Thymus (tissue), 11 donors: ENCODE measurements at regions not wholly inside any gene's neighbourhood (a gene's known extent, or its start where the extent isn't known, plus 50 kb on each side); places are given as distances from the start of the nearest gene placed in this dataset.

Experiments
- DNase-seq, 9 donors: peaks; one replicate each; pipeline ENCODE4 v3.0.0-alpha.2; 2013; ENCODE audit warnings: low spot score in 9 of 9, low read depth in 6 of 9, missing footprints in 1 of 9
- H3K27ac ChIP-seq, 2 donors: one replicate each; pipeline ENCODE4 v1.5.1; 2013; ENCODE audit warnings: control low read depth in 1 of 2, low read depth in 1 of 2, low read length in 1 of 2, mild to moderate bottlenecking in 1 of 2, moderate library complexity in 1 of 2
- H3K27me3 ChIP-seq, 2 donors: one replicate each; pipeline ENCODE4 v1.5.1; 2013; ENCODE audit warnings: low read length in 1 of 2; ENCODE audit not compliant: control insufficient read depth in 2 of 2, insufficient read depth in 1 of 2
- H3K36me3 ChIP-seq, 2 donors: one replicate each; pipeline ENCODE4 v1.5.1; 2013; ENCODE audit warnings: low read length in 1 of 2, mild to moderate bottlenecking in 1 of 2, moderate library complexity in 1 of 2; ENCODE audit not compliant: control insufficient read depth in 2 of 2, insufficient read depth in 2 of 2
- H3K4me1 ChIP-seq, 2 donors: one replicate each; pipeline ENCODE4 v1.5.1; 2013; ENCODE audit warnings: low read length in 2 of 2; ENCODE audit not compliant: control insufficient read depth in 2 of 2, insufficient read depth in 2 of 2
- H3K4me3 ChIP-seq, 2 donors: one replicate each; pipeline ENCODE4 v1.5.1; 2013; ENCODE audit warnings: low read length in 2 of 2, control low read depth in 1 of 2, mild to moderate bottlenecking in 1 of 2
- H3K9me3 ChIP-seq, 2 donors: one replicate each; pipeline ENCODE4 v1.5.1; 2013; ENCODE audit warnings: low read length in 1 of 2, mild to moderate bottlenecking in 1 of 2; ENCODE audit not compliant: control insufficient read depth in 2 of 2, insufficient read depth in 1 of 2
- WGBS: extraction: QIAGEN DNeasy Blood & Tissue Kit; methylation state at CpG from one replicate; pipeline ENCODE4 v1.1.7; 2013; 5-methylcytosine and 5-hydroxymethylcytosine counted together
- donor health status: healthy.

- Histone ChIP-seq H3K36me3 (no peaks in the 10 kb centered on the region), H3K27me3 (no peaks in the 10 kb centered on the region), H3K4me1 (no peaks in the 10 kb centered on the region), H3K27ac (no peak overlapping the region), H3K9me3 (no peaks in the 10 kb centered on the region), H3K4me3 (no peak overlapping the region)
- 87% methylated on average over 5 of the region's 5 CpGs for WGBS
- DNase-seq, result no peak
Measured at GRCh38 chr2:22902180-22902550, 482.8 kb upstream of the KLHL29 start.

- WGBS, result 91% methylated on average over 6 of the region's 6 CpGs
- Histone ChIP-seq H3K9me3 (no peaks in the 10 kb centered on the region), H3K4me1 (no peaks in the 10 kb centered on the region), H3K4me3 (no peak overlapping the region), H3K36me3 (no peaks in the 10 kb centered on the region), H3K27me3 (no peaks in the 10 kb centered on the region), H3K27ac (no peak overlapping the region)
- DNase-seq, result no peak
Measured at GRCh38 chr2:22902662-22903165, 482.3 kb upstream of the KLHL29 start.

DNA sequence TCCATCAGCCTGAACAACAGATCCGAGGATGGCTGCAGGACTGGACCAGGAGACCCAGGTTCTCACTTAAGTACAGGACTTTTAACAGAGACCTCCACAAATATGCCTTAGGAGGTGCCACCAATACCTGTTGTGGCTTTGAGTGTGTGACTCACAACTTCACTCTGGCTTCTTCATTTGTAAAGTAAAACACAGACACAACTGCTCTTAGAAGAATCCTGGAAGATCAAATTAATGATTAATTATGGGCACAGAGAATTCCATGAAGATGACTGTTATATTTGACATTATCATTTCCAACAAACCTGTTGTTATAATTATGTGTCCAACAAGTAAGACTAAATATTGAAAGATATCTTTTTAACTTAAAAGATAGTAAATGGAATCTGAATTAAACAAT is 481.4 kb upstream of the KLHL29 start:
- H3K4me1 ChIP-seq, result no peaks in the 10 kb centered on the region
- no peaks in the 10 kb centered on the region for H3K36me3 ChIP-seq
- no peak overlapping the region for H3K27ac ChIP-seq
- H3K9me3 ChIP-seq, result no peaks in the 10 kb centered on the region
- 83% methylated on average over 1 of the region's 1 CpG for WGBS
- no peak for DNase-seq
- no peaks in the 10 kb centered on the region for H3K27me3 ChIP-seq
- no peak overlapping the region for H3K4me3 ChIP-seq

GRCh38 chr2:22904126-22904684 is 480.8 kb upstream of the KLHL29 start:
- WGBS, result 54% methylated on average over 6 of the region's 6 CpGs

GRCh38 chr2:22907330-22907729 is 477.6 kb upstream of the KLHL29 start:
- Histone ChIP-seq H3K36me3 (no peaks in the 10 kb centered on the region), H3K9me3 (no peaks in the 10 kb centered on the region), H3K4me3 (no peak overlapping the region), H3K27ac (no peak overlapping the region), H3K4me1 (no peaks in the 10 kb centered on the region), H3K27me3 (no peaks in the 10 kb centered on the region)
- WGBS, result 91% methylated on average over 2 of the region's 2 CpGs
- no peak for DNase-seq

More at GRCh38 chr2:22904126-22904684, 480.8 kb upstream of the KLHL29 start:
- Histone ChIP-seq H3K27me3 (no peaks in the 10 kb centered on the region), H3K36me3 (no peaks in the 10 kb centered on the region), H3K9me3 (no peaks in the 10 kb centered on the region), H3K27ac (no peak overlapping the region), H3K4me1 (no peaks in the 10 kb centered on the region), H3K4me3 (no peak overlapping the region)
- DNase-seq, result peak in 1 of 9 donors; percentile 7

GRCh38 chr2:22912398-22912797 is 472.6 kb upstream of the KLHL29 start:
- no peaks in the 10 kb centered on the region for H3K9me3 ChIP-seq
- 81% methylated on average over 3 of the region's 3 CpGs for WGBS
- no peaks in the 10 kb centered on the region for H3K27me3 ChIP-seq

GRCh38 chr2:22929998-22930397 is 455.0 kb upstream of the KLHL29 start:
- DNase-seq, result no peak
- WGBS, result 59% methylated on average over 1 of the region's 1 CpG

More at GRCh38 chr2:22912398-22912797, 472.6 kb upstream of the KLHL29 start:
- DNase-seq, result no peak
- no peaks in the 10 kb centered on the region for H3K36me3 ChIP-seq
- H3K27ac ChIP-seq, result no peak overlapping the region
- H3K4me1 ChIP-seq, result no peaks in the 10 kb centered on the region
- H3K4me3 ChIP-seq, result no peak overlapping the region

DNA sequence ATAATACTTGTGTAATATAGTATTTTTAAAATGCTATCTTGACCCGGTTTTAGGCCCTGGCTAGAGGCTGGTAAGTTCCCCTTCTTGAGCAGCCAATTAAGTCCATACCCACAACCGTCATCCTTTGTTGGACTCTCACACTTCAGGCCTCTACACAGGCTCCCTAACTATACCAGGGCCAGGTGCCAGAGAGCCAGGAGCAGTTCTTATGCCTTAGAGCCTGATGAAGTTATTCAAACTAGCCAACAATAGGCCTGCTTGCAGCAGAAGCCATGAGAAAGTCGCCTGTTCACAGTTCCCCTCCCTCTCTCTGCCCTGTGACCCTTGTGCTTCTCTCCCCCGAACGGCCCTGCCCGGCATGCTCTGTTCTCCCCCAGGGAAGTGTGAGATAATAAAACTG is 454.2 kb upstream of the KLHL29 start:
- Histone ChIP-seq H3K27me3 (no peaks in the 10 kb centered on the region), H3K9me3 (no peaks in the 10 kb centered on the region), H3K36me3 (no peaks in the 10 kb centered on the region), H3K4me1 (no peaks in the 10 kb centered on the region), H3K27ac (no peak overlapping the region), H3K4me3 (no peak overlapping the region)
- WGBS, result 86% methylated on average over 6 of the region's 6 CpGs
- DNase-seq, result no peak

More at GRCh38 chr2:22929998-22930397, 455.0 kb upstream of the KLHL29 start:
- Histone ChIP-seq H3K36me3 (no peaks in the 10 kb centered on the region), H3K27me3 (no peaks in the 10 kb centered on the region), H3K4me1 (no peaks in the 10 kb centered on the region), H3K9me3 (no peaks in the 10 kb centered on the region), H3K4me3 (no peak overlapping the region), H3K27ac (no peak overlapping the region)

DNA sequence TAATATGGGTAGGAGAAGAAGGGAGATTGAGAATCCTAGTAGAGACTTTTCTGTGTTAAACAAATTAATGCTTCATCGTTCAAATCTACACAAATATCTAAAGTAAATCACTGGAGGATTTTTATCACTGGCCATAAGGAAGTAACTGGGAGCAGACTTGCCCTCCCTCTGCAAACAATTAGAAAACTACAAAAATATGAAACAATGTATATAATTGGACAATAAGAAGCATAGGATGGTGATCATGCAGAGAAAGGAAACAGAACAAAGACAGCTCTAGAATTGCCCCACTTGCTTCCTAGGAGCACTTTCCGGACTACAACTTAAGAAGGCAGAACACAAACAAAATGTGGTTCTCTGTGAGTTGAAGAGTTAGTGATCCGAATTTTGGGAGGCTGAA is 452.7 kb upstream of the KLHL29 start:
- Histone ChIP-seq H3K27ac (no peak overlapping the region), H3K9me3 (no peaks in the 10 kb centered on the region), H3K27me3 (no peaks in the 10 kb centered on the region), H3K4me3 (no peak overlapping the region), H3K36me3 (no peaks in the 10 kb centered on the region), H3K4me1 (no peaks in the 10 kb centered on the region)
- DNase-seq, result no peak
- WGBS, result 73% methylated on average over 3 of the region's 3 CpGs
